MM.1S (cell line): ENCODE measurements at regions not wholly inside any gene's neighbourhood (a gene's known extent, or its start where the extent isn't known, plus 50 kb on each side); places are given as distances from the start of the nearest gene placed in this dataset.

Experiments
- DNase-seq: peaks from one replicate; pipeline ENCODE4 v3.0.0-alpha.2; 2015
- H2AFZ ChIP-seq: fragments of 300-600 bp; sonication (generic); 2 replicates; pipeline ENCODE4 v1.6.0; 2016; ENCODE audit warnings: antibody characterized with exemption, low read length
- H3F3A ChIP-seq: fragments of 300-600 bp; sonication (generic); 2 replicates; pipeline ENCODE4 v1.6.1; 2016; ENCODE audit warnings: mild to moderate bottlenecking, antibody characterized with exemption, low read length, moderate library complexity, mixed read lengths; ENCODE audit not compliant: insufficient read depth
- H3K27ac ChIP-seq: fragments of 300-600 bp; sonication (generic); 2 replicates; pipeline ENCODE4 v1.5.1; 2016; ENCODE audit warnings: mild to moderate bottlenecking, low read length
- H3K27me3 ChIP-seq: fragments of 300-600 bp; sonication (generic); replicated peaks from 2 replicates; pipeline ENCODE4 v1.6.0; 2016; ENCODE audit warnings: low read length; ENCODE audit not compliant: insufficient read depth
- H3K36me3 ChIP-seq: fragments of 300-600 bp; sonication (generic); replicated peaks from 2 replicates; pipeline ENCODE4 v1.6.1; 2016; ENCODE audit warnings: mild to moderate bottlenecking, low read length, mixed read lengths; ENCODE audit not compliant: insufficient read depth
- H3K4me1 ChIP-seq: fragments of 300-600 bp; sonication (generic); 2 replicates; pipeline ENCODE4 v1.6.1; 2016; ENCODE audit warnings: low read length, mixed read lengths
- H3K4me2 ChIP-seq: fragments of 300-600 bp; sonication (generic); 2 replicates; pipeline ENCODE4 v1.6.0; 2016; ENCODE audit warnings: low read depth, low read length
- H3K4me3 ChIP-seq: fragments of 300-600 bp; sonication (generic); 2 replicates; pipeline ENCODE4 v1.5.1; 2016; ENCODE audit warnings: low read length, mixed read lengths
- H3K79me2 ChIP-seq: fragments of 300-600 bp; sonication (generic); 2 replicates; pipeline ENCODE4 v1.6.1; 2016; ENCODE audit warnings: mixed run types, low read length, mixed read lengths
- H3K9ac ChIP-seq: fragments of 300-600 bp; sonication (generic); 2 replicates; pipeline ENCODE4 v1.6.1; 2016; ENCODE audit warnings: low read length, mixed read lengths
- H3K9me2 ChIP-seq: fragments of 300-600 bp; sonication (generic); replicated peaks from 2 replicates; pipeline ENCODE4 v1.6.1; 2016; ENCODE audit warnings: mild to moderate bottlenecking, low read length, mixed read lengths; ENCODE audit not compliant: insufficient read depth
- H3K9me3 ChIP-seq: fragments of 300-600 bp; sonication (generic); replicated peaks from 2 replicates; pipeline ENCODE4 v1.6.1; 2016; ENCODE audit warnings: mild to moderate bottlenecking, low read length, mixed read lengths; ENCODE audit not compliant: insufficient read depth
- H4K20me1 ChIP-seq: fragments of 300-600 bp; sonication (generic); 2 replicates; pipeline ENCODE4 v1.6.1; 2016; ENCODE audit warnings: mild to moderate bottlenecking, low read length, moderate library complexity, mixed read lengths; ENCODE audit not compliant: insufficient read depth
- EZH2 ChIP-seq: fragments of 300-600 bp; sonication (generic); optimal IDR thresholded peaks from 2 replicates; pipeline ENCODE3; 2017; ENCODE audit warnings: low read depth, mild to moderate bottlenecking, antibody characterized with exemption, low read length, mixed read lengths
- EZH2phosphoT487 ChIP-seq: fragments of 300-600 bp; sonication (generic); IDR thresholded peaks from 2 replicates; pipeline ENCODE4 v1.6.1; 2018; ENCODE audit warnings: antibody characterized with exemption, low read length
- TF ChIP-seq, protein P1 (sequence below): fragments of 300-600 bp; sonication (generic); IDR thresholded peaks from 2 replicates; pipeline ENCODE4 v1.5.1; 2016; ENCODE audit warnings: antibody characterized with exemption, low read length, mixed read lengths

- H2AFZ ChIP-seq: no peak overlapping the region
- H3K9ac ChIP-seq: no peak overlapping the region
- no peaks in the 10 kb centered on the region for H3K79me2 ChIP-seq
- no peaks in the 10 kb centered on the region for H3K9me3 ChIP-seq
- H3K4me1 ChIP-seq: no peaks in the 10 kb centered on the region
- no peak overlapping the region for H3K4me3 ChIP-seq
- H4K20me1 ChIP-seq: no peaks in the 10 kb centered on the region
- H3K36me3 ChIP-seq: no peaks in the 10 kb centered on the region
- DNase-seq: no peak
- H3K4me2 ChIP-seq: no peak overlapping the region
- H3K27ac ChIP-seq: no peak overlapping the region
- no peaks in the 10 kb centered on the region for H3F3A ChIP-seq
- no peak for TF ChIP-seq EZH2
- TF ChIP-seq, protein P1, sequence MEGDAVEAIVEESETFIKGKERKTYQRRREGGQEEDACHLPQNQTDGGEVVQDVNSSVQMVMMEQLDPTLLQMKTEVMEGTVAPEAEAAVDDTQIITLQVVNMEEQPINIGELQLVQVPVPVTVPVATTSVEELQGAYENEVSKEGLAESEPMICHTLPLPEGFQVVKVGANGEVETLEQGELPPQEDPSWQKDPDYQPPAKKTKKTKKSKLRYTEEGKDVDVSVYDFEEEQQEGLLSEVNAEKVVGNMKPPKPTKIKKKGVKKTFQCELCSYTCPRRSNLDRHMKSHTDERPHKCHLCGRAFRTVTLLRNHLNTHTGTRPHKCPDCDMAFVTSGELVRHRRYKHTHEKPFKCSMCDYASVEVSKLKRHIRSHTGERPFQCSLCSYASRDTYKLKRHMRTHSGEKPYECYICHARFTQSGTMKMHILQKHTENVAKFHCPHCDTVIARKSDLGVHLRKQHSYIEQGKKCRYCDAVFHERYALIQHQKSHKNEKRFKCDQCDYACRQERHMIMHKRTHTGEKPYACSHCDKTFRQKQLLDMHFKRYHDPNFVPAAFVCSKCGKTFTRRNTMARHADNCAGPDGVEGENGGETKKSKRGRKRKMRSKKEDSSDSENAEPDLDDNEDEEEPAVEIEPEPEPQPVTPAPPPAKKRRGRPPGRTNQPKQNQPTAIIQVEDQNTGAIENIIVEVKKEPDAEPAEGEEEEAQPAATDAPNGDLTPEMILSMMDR: no peak
- TF ChIP-seq EZH2phosphoT487: no peak
- no peaks in the 10 kb centered on the region for H3K27me3 ChIP-seq
- H3K9me2 ChIP-seq: no peaks in the 10 kb centered on the region
Observed at GRCh38 chr3:130800829-130801228, 54.2 kb upstream of the PIK3R4 start.

DNA sequence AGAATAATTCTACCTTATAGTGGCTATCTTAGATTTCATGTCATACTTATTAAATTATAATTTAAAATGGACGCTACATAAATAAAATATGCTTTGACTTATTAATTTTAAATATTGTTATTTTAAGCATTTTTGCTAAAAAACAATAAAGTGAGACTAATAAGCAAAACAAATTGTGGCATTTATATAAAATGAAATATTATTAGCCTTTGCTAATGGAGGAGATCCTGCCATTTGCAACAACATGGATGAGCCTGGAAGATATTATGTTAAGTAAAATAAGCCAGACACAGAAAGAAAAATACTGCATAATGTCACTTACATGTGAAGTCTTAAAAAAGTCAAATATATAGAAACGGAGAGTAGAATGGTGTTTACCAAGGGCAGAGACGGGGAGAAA lies 54.8 kb upstream of the PIK3R4 start:
- no peak overlapping the region for H3K27ac ChIP-seq
- no peak for DNase-seq
- H3K9ac ChIP-seq: no peak overlapping the region
- H3K27me3 ChIP-seq: no peaks in the 10 kb centered on the region
- TF ChIP-seq, protein P1: no peak
- TF ChIP-seq EZH2: no peak
- H3K9me2 ChIP-seq: no peaks in the 10 kb centered on the region
- no peak overlapping the region for H3K4me2 ChIP-seq
- H3F3A ChIP-seq: no peaks in the 10 kb centered on the region
- no peak overlapping the region for H2AFZ ChIP-seq
- no peak overlapping the region for H3K4me3 ChIP-seq
- no peaks in the 10 kb centered on the region for H3K36me3 ChIP-seq
- H3K9me3 ChIP-seq: no peaks in the 10 kb centered on the region
- H4K20me1 ChIP-seq: no peaks in the 10 kb centered on the region
- no peaks in the 10 kb centered on the region for H3K4me1 ChIP-seq
- H3K79me2 ChIP-seq: no peaks in the 10 kb centered on the region

GRCh38 chr3:130811557-130811956 lies 64.9 kb upstream of the PIK3R4 start:
- TF ChIP-seq, protein P1: no peak
- no peak for TF ChIP-seq EZH2
- H3K36me3 ChIP-seq: no peaks in the 10 kb centered on the region
- H3F3A ChIP-seq: no peaks in the 10 kb centered on the region
- H3K9ac ChIP-seq: no peak overlapping the region
- no peaks in the 10 kb centered on the region for H3K4me1 ChIP-seq
- no peak overlapping the region for H3K27ac ChIP-seq
- no peaks in the 10 kb centered on the region for H3K9me2 ChIP-seq
- H3K4me2 ChIP-seq: no peak overlapping the region
- H2AFZ ChIP-seq: no peak overlapping the region
- no peak for DNase-seq
- no peaks in the 10 kb centered on the region for H3K79me2 ChIP-seq
- no peaks in the 10 kb centered on the region for H4K20me1 ChIP-seq
- no peak overlapping the region for H3K4me3 ChIP-seq
- H3K9me3 ChIP-seq: no peaks in the 10 kb centered on the region
- no peaks in the 10 kb centered on the region for H3K27me3 ChIP-seq
